ENCODE measurements at regions not wholly inside any gene's neighbourhood (a gene's known extent, or its start where the extent isn't known, plus 50 kb on each side); places are given as distances from the start of the nearest gene placed in this dataset.

DNA sequence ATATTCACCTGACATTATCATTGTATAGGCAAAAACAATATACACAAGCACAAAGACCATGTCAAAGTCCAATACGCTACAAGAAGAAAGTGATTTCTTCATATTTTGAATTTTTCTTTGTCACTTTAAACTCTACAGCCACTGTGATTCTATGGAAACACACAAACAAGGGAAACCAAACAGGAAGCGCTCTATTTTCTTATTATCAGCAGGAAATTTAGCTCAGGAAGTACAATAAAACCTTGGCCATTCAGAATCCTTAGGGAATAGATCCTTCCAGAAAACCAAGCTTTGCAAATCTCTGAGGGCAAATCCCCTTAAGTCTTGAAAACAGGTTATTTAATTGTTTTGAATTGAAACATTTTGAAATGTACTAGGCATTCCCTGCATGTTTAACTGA is 336.2 kb downstream of the EPHA4 start:
- TF ChIP-seq, protein P1, sequence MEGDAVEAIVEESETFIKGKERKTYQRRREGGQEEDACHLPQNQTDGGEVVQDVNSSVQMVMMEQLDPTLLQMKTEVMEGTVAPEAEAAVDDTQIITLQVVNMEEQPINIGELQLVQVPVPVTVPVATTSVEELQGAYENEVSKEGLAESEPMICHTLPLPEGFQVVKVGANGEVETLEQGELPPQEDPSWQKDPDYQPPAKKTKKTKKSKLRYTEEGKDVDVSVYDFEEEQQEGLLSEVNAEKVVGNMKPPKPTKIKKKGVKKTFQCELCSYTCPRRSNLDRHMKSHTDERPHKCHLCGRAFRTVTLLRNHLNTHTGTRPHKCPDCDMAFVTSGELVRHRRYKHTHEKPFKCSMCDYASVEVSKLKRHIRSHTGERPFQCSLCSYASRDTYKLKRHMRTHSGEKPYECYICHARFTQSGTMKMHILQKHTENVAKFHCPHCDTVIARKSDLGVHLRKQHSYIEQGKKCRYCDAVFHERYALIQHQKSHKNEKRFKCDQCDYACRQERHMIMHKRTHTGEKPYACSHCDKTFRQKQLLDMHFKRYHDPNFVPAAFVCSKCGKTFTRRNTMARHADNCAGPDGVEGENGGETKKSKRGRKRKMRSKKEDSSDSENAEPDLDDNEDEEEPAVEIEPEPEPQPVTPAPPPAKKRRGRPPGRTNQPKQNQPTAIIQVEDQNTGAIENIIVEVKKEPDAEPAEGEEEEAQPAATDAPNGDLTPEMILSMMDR (conservative IDR thresholded peaks at IDR 0.05; ENCODE audit: low read depth, low read length) = no peak
- no peak for TF ChIP-seq EZH2phosphoT487 (IDR thresholded peaks at IDR 0.05; ENCODE audit: borderline replicate concordance, low read length)
- TF ChIP-seq EZH2 (IDR thresholded peaks at IDR 0.05; ENCODE audit: low read length, unreplicated experiment) = no peak
